Memory B cell (primary cell): ENCODE measurements at regions not wholly inside any gene's neighbourhood (a gene's known extent, or its start where the extent isn't known, plus 50 kb on each side); places are given as distances from the start of the nearest gene placed in this dataset.
A peak's percentile ranks its signal among the peaks of the same experiment; 100 is the strongest.
"Not testable (repeated sequence)": the region's sequence is repeated elsewhere in the genome, so short reads cannot be mapped to it uniquely, and the experiment has no call there.

Experiments used
- ATAC-seq: fragments of 150-1000 bp; cut with Tn5 transposase; 2 replicates; pipeline ENCODE4 v1.10.0; 2021; ENCODE audit warnings: low read depth, mild to moderate bottlenecking, moderate library complexity
- DNase-seq, 2 donors: peaks; one replicate each; pipeline ENCODE4 v3.0.0; 2022; ENCODE audit warnings: low spot score in 2 of 2
- H3K27ac Mint-ChIP-seq: one replicate; pipeline ENCODE4 v1.8.0; 2022; ENCODE audit warnings: mild to moderate bottlenecking, moderate library complexity, mixed read lengths
- H3K27me3 Mint-ChIP-seq: one replicate; pipeline ENCODE4 v1.8.0; 2022; ENCODE audit warnings: mixed read lengths
- H3K36me3 Mint-ChIP-seq: one replicate; pipeline ENCODE4 v1.8.0; 2022; ENCODE audit warnings: mild to moderate bottlenecking, mixed read lengths
- H3K4me1 Mint-ChIP-seq: one replicate; pipeline ENCODE4 v1.8.0; 2022; ENCODE audit warnings: mixed read lengths
- H3K4me3 Mint-ChIP-seq: one replicate; pipeline ENCODE4 v1.8.0; 2022; ENCODE audit warnings: mild to moderate bottlenecking, moderate library complexity, mixed read lengths
- H3K9me3 Mint-ChIP-seq: one replicate; pipeline ENCODE4 v1.8.0; 2022; ENCODE audit warnings: mixed read lengths

GRCh38 chr20:33926425-33926824 lies 67.3 kb upstream of the RALY start:
- no peak overlapping the region for H3K27ac Mint-ChIP-seq
- no peaks in the 10 kb centered on the region for H3K36me3 Mint-ChIP-seq
- no peak overlapping the region for H3K4me3 Mint-ChIP-seq
- no peak for ATAC-seq
- H3K9me3 Mint-ChIP-seq = no peaks in the 10 kb centered on the region
- H3K27me3 Mint-ChIP-seq = peaks cover 9% of the 10 kb centered on the region
- no peak for DNase-seq
- no peaks in the 10 kb centered on the region for H3K4me1 Mint-ChIP-seq

DNA sequence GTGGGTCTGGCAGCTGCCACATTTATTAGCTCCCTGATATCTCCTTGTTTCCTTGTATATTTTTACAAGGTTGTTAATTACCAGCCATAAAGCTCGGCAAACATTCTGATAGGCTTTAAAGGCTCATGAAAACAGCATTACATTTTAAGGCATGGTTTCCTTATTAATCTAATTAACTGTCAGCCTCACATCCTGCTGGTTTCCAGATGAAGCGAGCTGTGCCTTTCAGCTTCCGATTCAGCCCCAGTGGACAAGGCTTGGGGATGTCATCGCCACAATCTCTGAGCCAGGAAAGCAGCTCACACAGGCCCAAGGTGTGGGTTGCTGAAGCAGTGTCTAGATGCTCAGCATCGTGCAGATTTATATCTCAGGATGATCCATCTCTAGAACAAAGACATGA lies 66.0 kb upstream of the RALY start:
- H3K27me3 Mint-ChIP-seq = peaks cover 9% of the 10 kb centered on the region
- no peaks in the 10 kb centered on the region for H3K36me3 Mint-ChIP-seq
- no peak overlapping the region for H3K4me3 Mint-ChIP-seq
- DNase-seq = no peak
- H3K27ac Mint-ChIP-seq = no peak overlapping the region
- ATAC-seq = no peak
- H3K9me3 Mint-ChIP-seq = no peaks in the 10 kb centered on the region
- no peaks in the 10 kb centered on the region for H3K4me1 Mint-ChIP-seq

GRCh38 chr20:33929917-33930316 lies 63.8 kb upstream of the RALY start:
- no peak for DNase-seq
- Mint-ChIP-seq H3K27ac (no peak overlapping the region), H3K36me3 (no peaks in the 10 kb centered on the region), H3K27me3 (peaks cover 4% of the 10 kb centered on the region), H3K4me3 (no peak overlapping the region), H3K9me3 (no peaks in the 10 kb centered on the region), H3K4me1 (no peaks in the 10 kb centered on the region)
- no peak for ATAC-seq

- H3K9me3 Mint-ChIP-seq = no peaks in the 10 kb centered on the region
- H3K36me3 Mint-ChIP-seq = no peaks in the 10 kb centered on the region
- DNase-seq (no peak), ATAC-seq (peak; percentile 55)
- H3K27me3 Mint-ChIP-seq = peaks cover 2% of the 10 kb centered on the region
- H3K4me1 Mint-ChIP-seq = no peaks in the 10 kb centered on the region
- H3K4me3 Mint-ChIP-seq = no peak overlapping the region
- no peak overlapping the region for H3K27ac Mint-ChIP-seq
These were observed 60.2 kb upstream of the RALY start for GRCh38 chr20:33933469-33933909.

GRCh38 chr20:33936656-33937055 lies 57.1 kb upstream of the RALY start:
- Mint-ChIP-seq H3K27ac (no peak overlapping the region), H3K36me3 (no peaks in the 10 kb centered on the region), H3K27me3 (no peaks in the 10 kb centered on the region), H3K4me3 (no peak overlapping the region), H3K9me3 (no peaks in the 10 kb centered on the region), H3K4me1 (no peaks in the 10 kb centered on the region)
- ATAC-seq = no peak
- no peak for DNase-seq

DNA sequence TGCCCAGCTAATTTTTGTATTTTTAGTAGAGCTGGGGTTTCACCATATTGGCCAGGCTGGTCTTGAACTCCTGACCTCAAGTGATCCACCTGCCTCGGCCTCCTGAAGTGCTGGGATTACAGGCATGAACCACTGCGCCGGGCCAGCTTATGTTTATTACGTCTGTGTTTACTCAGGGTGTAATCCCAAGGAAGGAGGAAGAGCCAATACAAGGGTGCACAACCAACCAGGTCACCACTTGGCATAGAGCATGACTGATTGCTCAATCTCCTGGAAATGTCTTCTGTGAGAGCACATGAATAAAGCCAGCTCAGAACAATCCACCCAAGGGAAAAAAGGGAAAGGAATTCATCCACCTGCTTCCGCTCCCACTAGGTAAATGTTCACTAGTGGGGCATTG lies 54.7 kb upstream of the RALY start:
- H3K9me3 Mint-ChIP-seq, DNase-seq, ATAC-seq, H3K4me3 Mint-ChIP-seq, H3K27ac Mint-ChIP-seq, H3K36me3 Mint-ChIP-seq, H3K27me3 Mint-ChIP-seq, H3K4me1 Mint-ChIP-seq: not testable (repeated sequence)

- Mint-ChIP-seq H3K27me3 (no peaks in the 10 kb centered on the region), H3K4me1 (no peaks in the 10 kb centered on the region), H3K27ac (no peak overlapping the region), H3K4me3 (no peak overlapping the region), H3K36me3 (no peaks in the 10 kb centered on the region), H3K9me3 (no peaks in the 10 kb centered on the region)
- DNase-seq (no peak), ATAC-seq (no peak)
These were observed 53.0 kb upstream of the RALY start for GRCh38 chr20:33940666-33941065.
